ENCODE measurements at regions not wholly inside any gene's neighbourhood (a gene's known extent, or its start where the extent isn't known, plus 50 kb on each side); places are given as distances from the start of the nearest gene placed in this dataset.

GRCh38 chr10:4046030-4046429 is 261.0 kb upstream of the KLF6 start:
- CTCF ChIA-PET: no interaction called here
- POLR2A ChIA-PET: no interaction called here

- ChIA-PET CTCF (no interaction called here), POLR2A (no interaction called here)
Observed at GRCh38 chr10:4043897-4044665, 259.1 kb upstream of the KLF6 start.

DNA sequence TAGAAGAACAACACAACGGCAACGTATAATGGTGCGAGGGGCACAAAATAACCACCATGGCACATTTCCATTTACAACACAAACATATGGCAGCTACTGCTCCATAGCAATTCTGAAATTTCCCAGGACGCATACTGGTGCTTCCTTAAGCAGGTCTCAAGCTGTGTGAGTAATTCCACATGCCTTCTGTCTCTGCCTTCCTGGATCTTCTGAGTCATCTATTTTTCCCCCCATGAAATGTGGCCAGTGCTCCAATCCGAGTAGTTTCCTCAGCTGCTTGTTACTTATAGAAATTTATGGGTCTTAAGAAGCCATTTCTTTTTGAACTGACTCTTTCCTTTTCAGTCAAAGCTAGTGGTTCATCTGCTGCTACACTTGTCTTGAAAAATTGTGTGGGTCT is 256.6 kb upstream of the KLF6 start:
- ChIA-PET POLR2A (no interaction called here), CTCF (no interaction called here)

DNA sequence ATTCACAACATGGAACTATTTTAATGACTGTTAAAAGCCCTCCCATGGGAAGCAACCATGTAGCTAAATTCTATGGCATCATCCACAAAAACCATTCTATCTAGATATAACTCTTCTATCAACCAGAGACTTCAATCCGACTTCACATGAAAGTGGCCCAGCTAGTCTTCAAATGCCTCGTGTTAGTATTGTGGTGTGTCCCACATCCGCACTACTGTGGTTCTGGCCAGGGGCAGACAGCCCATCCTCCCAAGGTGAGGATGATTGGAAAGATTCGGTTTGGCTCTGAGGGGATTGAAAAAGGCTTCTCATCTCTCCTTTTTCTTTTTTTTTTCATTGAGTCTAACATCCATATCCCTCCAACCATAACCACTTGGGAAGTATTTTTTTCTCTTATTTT is 253.0 kb upstream of the KLF6 start:
- CTCF ChIA-PET: no interaction called here
- POLR2A ChIA-PET: no interaction called here

DNA sequence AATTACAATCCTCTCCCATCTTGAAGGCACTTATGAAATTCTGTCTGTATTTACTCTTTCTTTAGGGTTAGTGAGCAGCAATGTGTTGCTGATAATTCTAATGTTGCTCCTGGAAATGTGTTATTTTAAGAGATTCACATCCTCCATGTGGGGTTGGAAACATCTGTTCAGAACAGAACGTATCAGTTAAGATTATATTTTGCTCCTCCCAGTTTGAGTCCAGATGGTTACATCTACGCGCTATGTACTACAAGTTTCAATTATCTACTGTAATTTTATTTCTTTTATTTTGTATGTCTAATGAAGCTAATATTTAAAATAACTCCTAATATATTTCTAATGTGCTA is 250.6 kb upstream of the KLF6 start:
- ChIA-PET CTCF (no interaction called here), POLR2A (no interaction called here)

- POLR2A ChIA-PET: no interaction called here
- CTCF ChIA-PET: no interaction called here
Observed at GRCh38 chr10:4034907-4035598, 250.0 kb upstream of the KLF6 start.

- ChIA-PET POLR2A (interaction anchor here (0.7 kb wide), 1 partner anchor 231 kb away, joined by 3 read pairs; no protein-coding TSS in a partner anchor), CTCF (no interaction called here)
Observed at GRCh38 chr10:4033341-4033896, 248.4 kb upstream of the KLF6 start.

- ChIA-PET CTCF (no interaction called here), POLR2A (no interaction called here)
Observed at GRCh38 chr10:4029866-4030265, 244.9 kb upstream of the KLF6 start.

GRCh38 chr10:4028854-4029583 is 244.0 kb upstream of the KLF6 start:
- POLR2A ChIA-PET: no interaction called here
- CTCF ChIA-PET: no interaction called here

GRCh38 chr10:4028027-4028471 is 243.0 kb upstream of the KLF6 start:
- POLR2A ChIA-PET: no interaction called here
- CTCF ChIA-PET: no interaction called here

DNA sequence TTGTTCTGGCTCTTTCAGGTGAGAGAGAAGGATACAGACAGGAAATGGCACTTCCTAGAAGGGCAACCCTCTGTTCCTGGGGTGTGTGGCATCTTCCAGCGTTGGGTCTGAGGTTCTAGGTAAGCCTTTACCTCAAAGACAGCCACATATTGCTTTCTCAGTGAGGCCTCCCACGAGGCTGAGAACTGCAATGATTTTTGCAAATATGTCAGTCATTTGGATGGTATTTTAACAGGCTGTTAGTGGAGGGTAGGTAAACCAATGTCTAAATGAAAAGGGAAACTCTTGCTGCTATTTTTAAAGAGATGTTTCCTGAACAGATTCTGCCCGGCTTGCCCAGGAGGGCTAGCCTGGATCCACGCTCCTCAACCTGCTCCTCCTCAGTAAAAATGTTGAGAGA is 240.3 kb upstream of the KLF6 start:
- POLR2A ChIA-PET: no interaction called here
- CTCF ChIA-PET: interaction anchor here (0.6 kb wide), 1 partner anchor 88 kb away, joined by 3 read pairs; no protein-coding TSS in a partner anchor

DNA sequence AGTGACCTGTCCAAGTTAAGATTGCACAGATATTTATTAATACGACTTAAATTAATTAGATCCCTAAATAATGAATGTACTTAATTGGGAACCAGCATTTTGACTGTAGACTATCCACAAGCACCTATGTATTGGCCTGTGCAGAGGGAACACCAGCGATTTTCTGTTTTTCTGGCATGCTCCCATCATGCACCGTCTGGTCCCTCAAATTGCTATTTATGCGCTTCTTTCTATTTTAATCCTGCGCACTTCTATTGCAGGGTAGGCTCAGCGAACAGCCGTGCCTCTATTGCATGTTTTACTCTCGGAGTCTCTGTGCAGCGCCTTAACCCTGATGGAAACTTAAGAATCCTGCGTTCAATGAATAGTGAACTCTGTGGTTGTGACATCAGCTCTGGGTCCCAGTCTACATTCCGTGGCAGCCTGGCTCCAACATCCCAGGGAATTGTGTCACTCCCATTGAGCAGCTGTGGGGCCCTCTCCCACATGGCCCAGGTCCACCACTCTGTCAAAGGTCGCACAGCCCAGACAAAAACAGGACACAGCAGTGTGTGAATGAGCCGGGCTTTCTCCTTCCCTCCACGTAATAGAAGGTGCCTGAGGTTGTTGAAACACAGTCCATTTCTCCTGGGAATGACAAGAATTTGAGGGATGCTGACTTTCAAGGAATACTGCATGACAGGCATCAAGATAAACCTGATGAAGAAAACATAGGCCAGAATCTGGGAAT is 239.7 kb upstream of the KLF6 start:
- ChIA-PET CTCF (interaction anchor here (0.6 kb wide), 1 partner anchor 87 kb away, joined by 3 read pairs; no protein-coding TSS in a partner anchor), POLR2A (no interaction called here)

DNA sequence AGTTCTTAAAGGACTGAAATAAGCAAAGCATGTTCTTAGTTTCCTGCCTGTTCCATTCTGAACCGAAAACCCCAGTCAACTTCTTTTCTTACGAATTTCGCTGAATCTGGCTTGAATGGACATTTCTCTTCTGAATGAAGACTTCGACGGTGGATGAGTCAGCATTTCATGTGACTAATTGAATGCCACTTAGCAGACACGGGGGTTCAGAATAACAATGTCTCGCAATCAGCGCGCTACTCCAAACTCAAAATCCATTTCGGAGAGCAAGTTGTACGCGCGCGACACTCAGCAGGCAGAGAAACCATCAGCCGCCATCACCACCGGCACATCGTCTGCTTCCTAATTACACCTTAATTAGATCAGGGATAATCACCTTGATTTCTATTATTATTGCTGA is 239.0 kb upstream of the KLF6 start:
- CTCF ChIA-PET: no interaction called here
- POLR2A ChIA-PET: no interaction called here

DNA sequence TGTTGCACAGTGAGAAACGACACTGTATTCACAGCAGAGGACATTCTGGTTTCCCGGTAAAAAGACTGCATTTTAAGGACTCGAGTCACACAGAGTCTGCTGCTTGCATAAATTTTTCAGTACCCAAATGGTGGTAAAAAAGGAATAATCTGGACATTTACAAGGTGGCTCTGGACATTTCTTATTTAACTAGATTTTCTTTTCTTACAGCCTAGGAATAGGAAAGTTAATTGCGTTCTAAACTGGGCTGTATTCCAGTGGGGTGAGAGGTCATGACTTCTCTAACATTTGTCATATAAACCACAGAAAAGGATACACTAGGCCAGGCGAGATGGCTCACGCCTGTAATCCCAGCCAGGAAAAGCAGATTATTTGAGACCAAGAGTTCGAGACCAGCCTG is 237.5 kb upstream of the KLF6 start:
- ChIA-PET POLR2A (no interaction called here), CTCF (no interaction called here)

- POLR2A ChIA-PET: no interaction called here
- CTCF ChIA-PET: no interaction called here
Observed at GRCh38 chr10:4020631-4021030, 235.6 kb upstream of the KLF6 start.

DNA sequence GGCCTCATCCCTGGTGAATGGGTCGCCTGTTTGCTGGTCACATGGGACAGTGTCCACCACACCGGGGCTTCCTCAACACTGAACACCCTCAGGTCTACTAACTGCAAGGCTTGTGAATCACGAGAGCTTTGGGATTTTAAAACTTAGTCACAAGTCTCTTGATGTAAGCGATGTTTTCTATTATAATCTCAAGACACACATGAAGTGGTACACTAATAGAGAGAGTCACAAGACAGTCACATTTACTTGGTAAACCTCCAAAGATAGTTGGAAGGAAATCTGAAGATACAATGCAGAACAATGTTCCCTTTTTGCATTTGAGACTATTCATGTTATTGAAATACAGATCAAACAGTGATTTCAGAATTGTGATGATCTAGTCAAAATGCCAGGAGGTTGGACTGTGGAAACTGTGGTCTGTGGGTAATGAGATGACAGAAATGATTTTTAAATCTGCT is 233.1 kb upstream of the KLF6 start:
- CTCF ChIA-PET: no interaction called here
- POLR2A ChIA-PET: no interaction called here

DNA sequence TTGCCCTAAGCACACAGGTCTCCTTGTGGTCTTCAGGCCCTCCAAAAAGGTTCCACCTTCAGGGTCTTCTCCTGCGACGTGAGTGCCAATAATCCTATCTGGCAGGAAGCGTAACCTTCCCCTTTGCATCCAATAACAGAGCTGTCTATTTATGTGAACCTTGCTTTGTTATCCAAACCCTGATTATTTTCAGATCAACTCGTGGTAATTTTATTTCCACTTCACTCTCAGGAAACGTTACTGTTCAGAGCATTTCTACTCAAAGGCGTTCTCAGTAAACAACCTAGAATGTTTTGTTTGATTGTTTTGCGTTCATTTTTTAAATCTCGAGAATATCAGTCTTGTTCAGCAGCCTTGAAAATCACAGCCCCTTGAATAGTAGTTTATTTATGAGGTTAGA is 232.3 kb upstream of the KLF6 start:
- ChIA-PET POLR2A (no interaction called here), CTCF (no interaction called here)

- ChIA-PET POLR2A (no interaction called here), CTCF (no interaction called here)
Observed at GRCh38 chr10:4016214-4016740, 231.3 kb upstream of the KLF6 start.

GRCh38 chr10:4013651-4014121 is 228.7 kb upstream of the KLF6 start:
- ChIA-PET CTCF (no interaction called here), POLR2A (no interaction called here)

DNA sequence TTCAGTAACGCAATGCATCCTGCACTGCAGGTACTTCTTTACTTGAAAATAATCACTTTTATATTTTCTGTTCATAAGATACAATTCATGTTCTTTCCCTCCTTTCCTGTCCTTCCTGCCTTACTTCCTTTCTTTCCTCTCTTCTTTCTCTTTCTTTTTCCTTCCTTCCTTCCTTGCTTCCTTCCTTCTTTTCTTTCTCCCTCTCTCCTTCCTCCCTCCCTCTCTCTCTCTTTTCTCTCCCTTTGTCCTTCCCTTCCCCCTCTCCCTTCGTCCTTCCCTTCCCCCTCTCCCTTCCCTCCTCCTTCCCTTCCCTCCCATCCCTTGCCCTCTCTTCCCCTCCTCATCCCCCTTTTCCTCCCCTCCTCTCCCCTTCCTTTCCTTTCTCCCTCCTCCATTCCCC is 227.8 kb upstream of the KLF6 start:
- POLR2A ChIA-PET: no interaction called here

More for the DNA sequence above, 227.8 kb upstream of the KLF6 start:
- CTCF ChIA-PET: no interaction called here

All from activated CD8-positive, alpha-beta memory T cell treated with anti-CD3 and anti-CD28 coated beads for 36 hours (primary cell).